IPS-15b (cell line): ENCODE measurements at regions not wholly inside any gene's neighbourhood (a gene's known extent, or its start where the extent isn't known, plus 50 kb on each side); places are given as distances from the start of the nearest gene placed in this dataset.
"Not testable (repeated sequence)": the region's sequence is repeated elsewhere in the genome, so short reads cannot be mapped to it uniquely, and the experiment has no call there.

Experiments used
- H3K27me3 ChIP-seq: one replicate; pipeline ENCODE4 v1.6.1; 2013; ENCODE audit warnings: low read length; ENCODE audit not compliant: control insufficient read depth, insufficient read depth
- H3K36me3 ChIP-seq: one replicate; pipeline ENCODE4 v1.6.1; 2013; ENCODE audit warnings: low read length; ENCODE audit not compliant: control insufficient read depth, insufficient read depth
- H3K4me1 ChIP-seq: one replicate; pipeline ENCODE4 v1.6.1; 2013; ENCODE audit warnings: mild to moderate bottlenecking, low read length; ENCODE audit not compliant: control insufficient read depth, insufficient read depth
- H3K4me3 ChIP-seq: one replicate; pipeline ENCODE4 v1.5.1; 2013; ENCODE audit warnings: low read depth, low read length
- H3K9ac ChIP-seq: one replicate; pipeline ENCODE4 v1.6.1; 2013; ENCODE audit warnings: low read depth, mild to moderate bottlenecking, low read length
- H3K9me3 ChIP-seq: one replicate; pipeline ENCODE4 v1.6.1; 2013; ENCODE audit warnings: mild to moderate bottlenecking, low read length; ENCODE audit not compliant: control insufficient read depth, insufficient read depth

DNA sequence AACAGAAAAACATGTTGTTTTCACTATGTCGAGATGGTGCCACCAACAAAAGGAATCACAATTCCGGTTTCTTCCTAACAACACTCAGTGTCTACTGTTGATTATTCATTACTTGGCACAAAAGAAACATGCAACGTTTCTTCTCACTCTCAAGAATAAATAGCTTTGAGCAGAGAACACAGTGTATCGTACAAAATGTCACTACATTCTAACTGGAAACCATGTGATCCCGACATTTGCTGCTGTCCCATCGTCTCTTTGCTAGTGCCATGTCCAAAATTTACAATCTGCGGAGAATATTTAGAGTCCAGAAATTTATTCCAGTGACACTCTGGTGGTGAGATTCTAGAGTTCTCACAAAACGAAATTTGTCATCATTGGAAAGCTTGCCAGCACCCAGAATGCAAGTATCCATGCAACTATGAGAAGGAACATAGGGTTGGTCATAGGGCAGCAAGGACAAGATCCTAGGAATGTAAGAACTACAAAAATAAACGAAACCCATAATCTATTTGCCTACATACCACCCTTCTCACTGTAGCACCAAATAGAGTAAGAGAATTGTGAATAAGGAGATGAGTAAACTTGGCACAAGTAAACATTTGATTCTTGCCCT lies 505.1 kb downstream of the LTN1 start:
- no peaks in the 10 kb centered on the region for H3K4me1 ChIP-seq
- no peaks in the 10 kb centered on the region for H3K36me3 ChIP-seq
- no peaks in the 10 kb centered on the region for H3K27me3 ChIP-seq
- H3K4me3 ChIP-seq = no peak overlapping the region
- H3K9ac ChIP-seq = no peak overlapping the region
- no peaks in the 10 kb centered on the region for H3K9me3 ChIP-seq

- Histone ChIP-seq H3K9me3 (no peaks in the 10 kb centered on the region), H3K36me3 (no peaks in the 10 kb centered on the region), H3K27me3 (no peaks in the 10 kb centered on the region), H3K9ac (no peak overlapping the region), H3K4me3 (no peak overlapping the region), H3K4me1 (no peaks in the 10 kb centered on the region)
Observed at GRCh38 chr21:28485301-28486022, 507.2 kb downstream of the LTN1 start.

DNA sequence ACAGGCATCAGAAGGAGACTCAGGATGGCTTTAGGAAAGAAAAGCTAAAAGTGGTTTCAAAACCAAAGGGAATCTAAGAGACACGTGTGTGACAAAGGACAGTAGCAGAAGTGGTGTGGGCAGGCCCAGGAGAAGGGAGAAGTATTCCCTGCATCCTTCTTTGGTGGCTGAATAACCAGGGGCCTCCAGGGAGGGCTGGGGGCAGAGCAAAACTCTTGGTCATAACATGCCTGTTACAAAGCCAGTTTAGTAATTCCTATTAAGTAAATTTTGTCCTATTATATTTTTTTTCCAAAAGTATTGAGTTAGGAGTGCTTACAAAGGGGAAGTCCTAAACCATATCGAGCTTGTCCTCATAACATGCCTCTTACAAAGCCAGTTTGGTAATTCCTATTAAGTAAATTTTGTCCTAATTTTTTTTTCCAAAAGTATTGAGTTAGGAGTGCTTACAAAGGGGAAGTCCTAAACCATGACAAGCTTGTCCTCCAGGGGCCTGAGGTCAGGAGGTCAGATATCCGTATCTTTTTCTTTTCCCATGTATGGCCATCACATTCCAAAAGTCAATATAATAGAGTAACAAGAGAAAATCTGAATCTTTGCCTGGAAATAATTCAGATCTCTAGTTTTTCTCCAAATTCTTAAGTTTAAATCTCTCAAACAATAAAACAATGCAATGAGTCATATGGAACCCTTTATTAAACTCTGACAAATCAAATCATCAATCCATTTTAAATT lies 509.2 kb downstream of the LTN1 start:
- Histone ChIP-seq H3K4me3 (no peak overlapping the region), H3K27me3 (no peaks in the 10 kb centered on the region), H3K36me3 (no peaks in the 10 kb centered on the region), H3K9me3 (no peaks in the 10 kb centered on the region), H3K9ac (no peak overlapping the region), H3K4me1 (no peaks in the 10 kb centered on the region)

DNA sequence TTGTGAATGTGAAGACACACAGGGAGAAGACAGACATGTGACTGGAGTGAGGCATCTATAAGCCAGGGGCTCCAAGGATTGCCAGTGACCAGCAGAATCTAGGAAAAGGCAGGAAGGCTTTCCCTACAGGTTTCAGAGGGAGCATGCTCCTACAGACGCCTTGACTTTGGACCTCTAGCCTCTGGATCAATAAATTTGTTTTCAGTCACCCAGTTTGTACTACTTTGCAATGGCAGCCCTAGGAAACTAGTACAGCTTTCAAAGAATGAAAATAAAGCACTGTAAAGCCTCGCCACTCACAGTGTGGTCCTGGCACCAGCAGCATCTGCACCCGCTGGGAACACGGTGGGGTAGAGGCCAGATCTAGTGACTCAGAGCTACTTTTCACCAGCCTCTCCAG lies 510.0 kb downstream of the LTN1 start:
- Histone ChIP-seq H3K36me3 (no peaks in the 10 kb centered on the region), H3K9me3 (no peaks in the 10 kb centered on the region), H3K9ac (no peak overlapping the region), H3K27me3 (no peaks in the 10 kb centered on the region), H3K4me1 (no peaks in the 10 kb centered on the region), H3K4me3 (no peak overlapping the region)

DNA sequence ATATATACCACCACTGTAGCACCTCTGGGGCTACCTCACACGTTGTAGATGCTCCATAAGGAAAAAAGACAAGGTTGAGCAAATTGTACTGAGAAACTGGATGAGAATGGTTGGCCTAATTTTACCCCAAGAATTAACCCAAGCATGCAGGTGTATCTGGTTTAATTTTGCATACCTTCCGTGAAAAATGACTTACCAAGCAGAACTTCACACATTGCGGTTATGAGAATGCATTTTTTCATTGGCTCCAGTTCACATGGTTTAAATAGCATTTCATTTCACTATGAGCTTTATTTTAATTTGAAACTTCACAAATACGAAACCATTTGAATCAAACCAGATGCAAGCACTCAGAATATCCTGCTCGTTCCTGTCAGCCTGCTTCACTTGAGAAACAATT lies 512.2 kb downstream of the LTN1 start:
- Histone ChIP-seq H3K4me1 (no peaks in the 10 kb centered on the region), H3K36me3 (no peaks in the 10 kb centered on the region), H3K9me3 (peaks cover 4% of the 10 kb centered on the region), H3K27me3 (no peaks in the 10 kb centered on the region), H3K4me3 (no peak overlapping the region), H3K9ac (no peak overlapping the region)

GRCh38 chr21:28473530-28474220 lies 519.0 kb downstream of the LTN1 start:
- no peaks in the 10 kb centered on the region for H3K27me3 ChIP-seq
- H3K4me1 ChIP-seq = no peaks in the 10 kb centered on the region
- peaks cover 4% of the 10 kb centered on the region for H3K9me3 ChIP-seq
- H3K36me3 ChIP-seq = no peaks in the 10 kb centered on the region
- no peak overlapping the region for H3K4me3 ChIP-seq
- H3K9ac ChIP-seq = no peak overlapping the region

GRCh38 chr21:28472543-28472942 lies 520.1 kb downstream of the LTN1 start:
- H3K36me3 ChIP-seq, H3K4me1 ChIP-seq: not testable (repeated sequence)

DNA sequence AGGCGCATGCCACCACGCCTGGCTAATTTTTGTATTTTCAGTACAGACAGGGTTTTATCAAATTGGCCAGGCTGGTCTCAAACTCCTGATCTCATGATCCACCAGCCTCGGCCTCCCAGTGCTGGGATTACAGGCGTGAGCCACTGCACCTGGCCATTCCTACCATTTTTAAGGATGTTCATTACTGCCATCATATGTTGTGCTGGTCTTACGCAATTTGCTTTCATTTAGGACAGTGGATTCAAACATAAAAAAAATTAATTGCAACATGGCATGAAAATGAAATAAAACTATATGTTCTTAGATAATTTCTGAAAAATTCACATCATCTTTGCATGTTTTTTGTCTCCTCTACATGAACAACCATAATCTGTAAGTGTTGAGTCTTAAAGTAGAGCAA lies 527.7 kb downstream of the LTN1 start:
- H3K9me3 ChIP-seq = no peaks in the 10 kb centered on the region
- no peak overlapping the region for H3K9ac ChIP-seq
- no peaks in the 10 kb centered on the region for H3K4me1 ChIP-seq
- no peaks in the 10 kb centered on the region for H3K27me3 ChIP-seq
- H3K36me3 ChIP-seq = no peaks in the 10 kb centered on the region
- no peak overlapping the region for H3K4me3 ChIP-seq

More at GRCh38 chr21:28472543-28472942, 520.1 kb downstream of the LTN1 start:
- not testable (repeated sequence) for H3K4me3 ChIP-seq, H3K9ac ChIP-seq, H3K27me3 ChIP-seq, H3K9me3 ChIP-seq

- Histone ChIP-seq H3K9me3 (no peaks in the 10 kb centered on the region), H3K36me3 (no peaks in the 10 kb centered on the region), H3K9ac (no peak overlapping the region), H3K4me1 (no peaks in the 10 kb centered on the region), H3K4me3 (no peak overlapping the region), H3K27me3 (no peaks in the 10 kb centered on the region)
Observed at GRCh38 chr21:28464095-28464494, 528.6 kb downstream of the LTN1 start.

DNA sequence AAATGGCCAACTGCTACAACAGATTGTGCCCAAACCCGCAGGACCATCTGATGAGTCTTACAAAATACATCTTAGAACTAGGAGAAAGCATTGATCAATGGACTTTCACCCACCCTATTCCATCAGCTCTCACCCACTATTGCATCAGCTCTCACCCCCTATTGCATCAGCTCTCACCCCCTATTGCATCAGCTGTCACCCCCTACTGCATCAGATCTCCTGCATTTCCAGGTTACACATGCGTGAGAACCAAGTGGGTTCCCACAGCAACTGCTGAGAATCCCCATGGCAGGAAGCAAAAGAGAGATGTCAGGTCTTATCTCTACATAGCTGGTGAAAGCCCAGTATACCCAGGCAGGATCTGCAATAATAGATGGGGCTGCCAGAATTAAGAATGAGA lies 533.5 kb downstream of the LTN1 start:
- Histone ChIP-seq H3K27me3 (no peaks in the 10 kb centered on the region), H3K4me3 (no peak overlapping the region), H3K9me3 (no peaks in the 10 kb centered on the region), H3K4me1 (no peaks in the 10 kb centered on the region), H3K9ac (no peak overlapping the region), H3K36me3 (no peaks in the 10 kb centered on the region)

- H3K27me3 ChIP-seq = no peaks in the 10 kb centered on the region
- no peak overlapping the region for H3K4me3 ChIP-seq
- H3K36me3 ChIP-seq = no peaks in the 10 kb centered on the region
- no peak overlapping the region for H3K9ac ChIP-seq
- H3K4me1 ChIP-seq = no peaks in the 10 kb centered on the region
- H3K9me3 ChIP-seq = no peaks in the 10 kb centered on the region
Observed at GRCh38 chr21:28458446-28458845, 534.2 kb downstream of the LTN1 start.
